ENCODE measurements at regions not wholly inside any gene's neighbourhood (a gene's known extent, or its start where the extent isn't known, plus 50 kb on each side); places are given as distances from the start of the nearest gene placed in this dataset.

GRCh38 chr7:25926891-25927625 lies 224.9 kb upstream of the NFE2L3 start:
- no peaks in the 10 kb centered on the region for H3K79me2 ChIP-seq (ENCODE audit: insufficient read depth, low read length)
- no peaks in the 10 kb centered on the region for H3K27me3 ChIP-seq (ENCODE audit: insufficient read depth, low read length)
- H2AFZ ChIP-seq (ENCODE audit: low read depth, low read length, poor library complexity, severe bottlenecking): no peak overlapping the region
- no peak for ATAC-seq
- H3K9ac ChIP-seq (ENCODE audit: low read length): no peak overlapping the region
- intact Hi-C loops (cut with micrococcal nuclease): no loop called here
- H3K9me3 ChIP-seq (ENCODE audit: control insufficient read depth in 1 of 2, insufficient read depth in 1 of 2, low read depth in 1 of 2, low read length in 2 of 2): no peaks in the 10 kb centered on the region; a peak in 1 of 4 replicates
- no peaks in the 10 kb centered on the region for H3K36me3 ChIP-seq (ENCODE audit: control insufficient read depth in 1 of 2, insufficient read depth in 2 of 2, low read length in 2 of 2)
- BruUV-seq (replicated peaks): no TSS peak
- DNase-seq (ENCODE audit: low read depth, low spot score): no peak
- peaks cover 0 to 9% of the 10 kb centered on the region in 2 experiments; a peak in 2 of 4 replicates for H3K4me1 ChIP-seq (ENCODE audit: control insufficient read depth in 1 of 2, insufficient read depth in 2 of 2, low read length in 2 of 2)
- H3K4me2 ChIP-seq (ENCODE audit: low read length): no peak overlapping the region
- no peak for TF ChIP-seq CTCF (IDR thresholded peaks at IDR 0.05 in 2 of 3, conservative IDR thresholded peaks at IDR 0.05 in 1 of 3; ENCODE audit: borderline replicate concordance in 1 of 3, insufficient read depth in 1 of 3, low read depth in 2 of 3, low read length in 2 of 3)
- no peak for TF ChIP-seq MAX (IDR thresholded peaks at IDR 0.05)
- no peak for TF ChIP-seq ZFX (IDR thresholded peaks at IDR 0.05)
- TF ChIP-seq RAD21 (IDR thresholded peaks at IDR 0.05; ENCODE audit: low read depth): no peak
- no peak for TF ChIP-seq POLR2AphosphoS5 (IDR thresholded peaks at IDR 0.05; ENCODE audit: low read depth, low read length)
- TF ChIP-seq SIN3A (IDR thresholded peaks at IDR 0.05; ENCODE audit: low read depth): no peak
- TF ChIP-seq CEBPB (IDR thresholded peaks at IDR 0.05; ENCODE audit: low read depth): no peak
- TF ChIP-seq CBX3 (IDR thresholded peaks at IDR 0.05; ENCODE audit: low read depth): no peak
- TF ChIP-seq ELF1 (IDR thresholded peaks at IDR 0.05; ENCODE audit: borderline replicate concordance, low read depth): no peak
- no peak for TF ChIP-seq REST (IDR thresholded peaks at IDR 0.05; ENCODE audit: low read depth)
- no peak for TF ChIP-seq TCF7L2 (IDR thresholded peaks at IDR 0.05; ENCODE audit: borderline replicate concordance, extremely low read depth, insufficient read depth, insufficient read length)
- TF ChIP-seq EZH2phosphoT487 (IDR thresholded peaks at IDR 0.05; ENCODE audit: borderline replicate concordance): no peak
- no peak for TF ChIP-seq JUND (IDR thresholded peaks at IDR 0.05)
- TF ChIP-seq POLR2A (IDR thresholded peaks at IDR 0.05; ENCODE audit: borderline replicate concordance, extremely low read depth, insufficient read depth, insufficient read length): no peak
- no peak for TF ChIP-seq YY1 (IDR thresholded peaks at IDR 0.05; ENCODE audit: extremely low read depth, insufficient replicate concordance, low read depth, low read length)
- no peak for TF ChIP-seq SP1 (IDR thresholded peaks at IDR 0.05; ENCODE audit: low read depth)
- no peak for TF ChIP-seq SRF (IDR thresholded peaks at IDR 0.05; ENCODE audit: low read depth)
- no peak overlapping the region for H3K27ac ChIP-seq (ENCODE audit: low read depth, low read length)
- ChIA-PET POLR2A (no interaction called here), CTCF (no interaction called here), RAD21 (ENCODE audit: low non-redundant PET in 1 of 2, low total read pairs in 2 of 2, uncharacterized antibody in 2 of 2, unreplicated experiment in 2 of 2) (no interaction called here)
- no peaks in the 10 kb centered on the region for H4K20me1 ChIP-seq (ENCODE audit: insufficient read depth)
- no peaks in the 10 kb centered on the region for H3K9me2 ChIP-seq (ENCODE audit: insufficient read depth)
- no peak overlapping the region for H3K4me3 ChIP-seq (replicated peaks in 1 of 2; ENCODE audit: low read depth in 1 of 2, low read length in 2 of 2)

Measured in HCT116 (cell line).